ENCODE measurements at regions not wholly inside any gene's neighbourhood (a gene's known extent, or its start where the extent isn't known, plus 50 kb on each side); places are given as distances from the start of the nearest gene placed in this dataset.

DNA sequence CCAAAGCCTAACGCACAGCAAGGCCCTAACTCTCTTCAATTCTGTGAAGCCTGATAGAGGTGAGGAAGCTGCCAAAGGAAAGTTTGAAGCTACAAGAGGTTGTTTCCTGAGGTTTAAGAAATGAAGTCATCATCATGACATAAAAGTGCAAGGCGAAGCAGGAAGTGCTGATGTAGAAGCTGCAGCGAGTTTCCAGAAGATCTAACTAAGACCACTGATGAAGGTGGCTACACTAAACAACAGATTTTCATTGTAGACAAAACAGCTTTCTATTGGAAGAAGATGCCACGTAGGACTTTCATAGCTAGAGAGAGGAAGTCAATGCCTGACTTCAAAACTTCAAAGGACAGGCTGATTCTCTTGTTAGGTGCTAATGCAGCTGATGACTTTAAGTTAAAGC lies 385.6 kb upstream of the OR4E1 start:
- Histone ChIP-seq H3K9me3 (ENCODE audit: control insufficient read depth, insufficient read depth, low read depth, low read length) (no peaks in the 10 kb centered on the region), H3K27ac (ENCODE audit: low read length) (no peak overlapping the region), H3K4me3 (ENCODE audit: low read depth in 2 of 2, low read length in 2 of 2) (no peak overlapping the region), H3K27me3 (ENCODE audit: control insufficient read depth, insufficient read depth, low read length) (no peaks in the 10 kb centered on the region), H3K36me3 (ENCODE audit: control insufficient read depth, insufficient read depth, low read length) (no peaks in the 10 kb centered on the region), H3K4me1 (ENCODE audit: control insufficient read depth, insufficient read depth, low read length) (no peaks in the 10 kb centered on the region)
- intact Hi-C loops (cut with micrococcal nuclease; ENCODE audit: unreplicated experiment) (no loop called here), in situ Hi-C loops (cut with HindIII; ENCODE audit: low pct_unique_long_range_greater_than_20kb, low sequenced_read_pairs) (no loop called here)
- DNase-seq (ENCODE audit: low read depth, low spot score) (no peak), ATAC-seq (no peak)
- no TSS peak for BruUV-seq (replicated peaks)
- no peak for TF ChIP-seq TCF7L2 (IDR thresholded peaks at IDR 0.05; ENCODE audit: low read depth, low read length)
- TF ChIP-seq POLR2AphosphoS5 (IDR thresholded peaks at IDR 0.05; ENCODE audit: low read depth, low read length): no peak
- TF ChIP-seq CTCF (IDR thresholded peaks at IDR 0.05): no peak
- no peak for TF ChIP-seq SIN3A (IDR thresholded peaks at IDR 0.05; ENCODE audit: borderline replicate concordance, insufficient read depth, low read depth, low read length)
- TF ChIP-seq, protein P1, sequence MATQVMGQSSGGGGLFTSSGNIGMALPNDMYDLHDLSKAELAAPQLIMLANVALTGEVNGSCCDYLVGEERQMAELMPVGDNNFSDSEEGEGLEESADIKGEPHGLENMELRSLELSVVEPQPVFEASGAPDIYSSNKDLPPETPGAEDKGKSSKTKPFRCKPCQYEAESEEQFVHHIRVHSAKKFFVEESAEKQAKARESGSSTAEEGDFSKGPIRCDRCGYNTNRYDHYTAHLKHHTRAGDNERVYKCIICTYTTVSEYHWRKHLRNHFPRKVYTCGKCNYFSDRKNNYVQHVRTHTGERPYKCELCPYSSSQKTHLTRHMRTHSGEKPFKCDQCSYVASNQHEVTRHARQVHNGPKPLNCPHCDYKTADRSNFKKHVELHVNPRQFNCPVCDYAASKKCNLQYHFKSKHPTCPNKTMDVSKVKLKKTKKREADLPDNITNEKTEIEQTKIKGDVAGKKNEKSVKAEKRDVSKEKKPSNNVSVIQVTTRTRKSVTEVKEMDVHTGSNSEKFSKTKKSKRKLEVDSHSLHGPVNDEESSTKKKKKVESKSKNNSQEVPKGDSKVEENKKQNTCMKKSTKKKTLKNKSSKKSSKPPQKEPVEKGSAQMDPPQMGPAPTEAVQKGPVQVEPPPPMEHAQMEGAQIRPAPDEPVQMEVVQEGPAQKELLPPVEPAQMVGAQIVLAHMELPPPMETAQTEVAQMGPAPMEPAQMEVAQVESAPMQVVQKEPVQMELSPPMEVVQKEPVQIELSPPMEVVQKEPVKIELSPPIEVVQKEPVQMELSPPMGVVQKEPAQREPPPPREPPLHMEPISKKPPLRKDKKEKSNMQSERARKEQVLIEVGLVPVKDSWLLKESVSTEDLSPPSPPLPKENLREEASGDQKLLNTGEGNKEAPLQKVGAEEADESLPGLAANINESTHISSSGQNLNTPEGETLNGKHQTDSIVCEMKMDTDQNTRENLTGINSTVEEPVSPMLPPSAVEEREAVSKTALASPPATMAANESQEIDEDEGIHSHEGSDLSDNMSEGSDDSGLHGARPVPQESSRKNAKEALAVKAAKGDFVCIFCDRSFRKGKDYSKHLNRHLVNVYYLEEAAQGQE (IDR thresholded peaks at IDR 0.05; ENCODE audit: insufficient read depth in 1 of 2, low read depth in 2 of 2, low read length in 1 of 2): no peak
- ChIA-PET CTCF (no interaction called here), POLR2A (no interaction called here)

GRCh38 chr14:22052795-22053194 lies 379.2 kb upstream of the OR4E1 start:
- no peak overlapping the region for H3K27ac ChIP-seq (ENCODE audit: low read length)
- DNase-seq (ENCODE audit: low read depth, low spot score) (no peak), ATAC-seq (no peak)
- no TSS peak for BruUV-seq (replicated peaks)
- in situ Hi-C loops (cut with HindIII; ENCODE audit: low pct_unique_long_range_greater_than_20kb, low sequenced_read_pairs): no loop called here
- no peaks in the 10 kb centered on the region for H3K36me3 ChIP-seq (ENCODE audit: control insufficient read depth, insufficient read depth, low read length)
- intact Hi-C loops (cut with micrococcal nuclease; ENCODE audit: unreplicated experiment): no loop called here
- H3K4me3 ChIP-seq (ENCODE audit: low read depth in 2 of 2, low read length in 2 of 2): no peak overlapping the region
- H3K27me3 ChIP-seq (ENCODE audit: control insufficient read depth, insufficient read depth, low read length): no peaks in the 10 kb centered on the region; the same call in 1 of the 2 replicates
- POLR2A ChIA-PET: no interaction called here
- CTCF ChIA-PET: interaction anchor here (1.4 kb wide), 1 partner anchor 13 kb away, joined by 5 read pairs; no protein-coding TSS in a partner anchor
- H3K9me3 ChIP-seq (ENCODE audit: control insufficient read depth, insufficient read depth, low read depth, low read length): no peaks in the 10 kb centered on the region
- H3K4me1 ChIP-seq (ENCODE audit: control insufficient read depth, insufficient read depth, low read length): no peaks in the 10 kb centered on the region
- TF ChIP-seq, protein P1 (IDR thresholded peaks at IDR 0.05; ENCODE audit: insufficient read depth in 1 of 2, low read depth in 2 of 2, low read length in 1 of 2): no peak
- TF ChIP-seq SIN3A (IDR thresholded peaks at IDR 0.05; ENCODE audit: borderline replicate concordance, insufficient read depth, low read depth, low read length) (no peak), TCF7L2 (IDR thresholded peaks at IDR 0.05; ENCODE audit: low read depth, low read length) (no peak), POLR2AphosphoS5 (IDR thresholded peaks at IDR 0.05; ENCODE audit: low read depth, low read length) (no peak), CTCF (IDR thresholded peaks at IDR 0.05) (no peak)
